HG02840 (cell line): ENCODE measurements at regions not wholly inside any gene's neighbourhood (a gene's known extent, or its start where the extent isn't known, plus 50 kb on each side); places are given as distances from the start of the nearest gene placed in this dataset.
"Not testable (repeated sequence)": the region's sequence is repeated elsewhere in the genome, so short reads cannot be mapped to it uniquely, and the experiment has no call there.

Experiments used
- ATAC-seq: cut with Tn5 transposase; IDR thresholded peaks from one replicate; pipeline ENCODE4 v1.9.1; 2021; ENCODE audit warnings: mild to moderate bottlenecking, moderate library complexity, moderate number of reproducible peaks; ENCODE audit not compliant: unreplicated experiment, low FRiP score

- not testable (repeated sequence) for ATAC-seq
Measured at GRCh38 chr5:18295696-18296095, 661.4 kb downstream of the TAF11L14 start.

GRCh38 chr5:18299166-18299565 lies 664.9 kb downstream of the TAF11L14 start:
- ATAC-seq: no peak

- ATAC-seq: peak; percentile 71
Measured at GRCh38 chr5:18305288-18305924, 671.1 kb downstream of the TAF11L14 start.

- ATAC-seq: no peak
Measured at GRCh38 chr5:18311266-18311665, 677.0 kb downstream of the TAF11L14 start.

- ATAC-seq: no peak
Measured at GRCh38 chr5:18312016-18312415, 677.8 kb downstream of the TAF11L14 start.

- ATAC-seq: no peak
Measured at GRCh38 chr5:18314192-18314778, 680.0 kb downstream of the TAF11L14 start.

GRCh38 chr5:18321262-18321942 lies 687.1 kb downstream of the TAF11L14 start:
- ATAC-seq: no peak

GRCh38 chr5:18323891-18324290 lies 689.6 kb downstream of the TAF11L14 start:
- no peak for ATAC-seq

GRCh38 chr5:18325431-18325830 lies 691.2 kb downstream of the TAF11L14 start:
- no peak for ATAC-seq

GRCh38 chr5:18329328-18329727 lies 695.1 kb downstream of the TAF11L14 start:
- ATAC-seq: no peak

- ATAC-seq: no peak
Measured at GRCh38 chr5:18333841-18334240, 699.6 kb downstream of the TAF11L14 start.

- no peak for ATAC-seq
Measured at GRCh38 chr5:18334949-18335348, 700.7 kb downstream of the TAF11L14 start.

- no peak for ATAC-seq
Measured at GRCh38 chr5:18354828-18355227, 720.6 kb downstream of the TAF11L14 start.

- ATAC-seq: no peak
Measured at GRCh38 chr5:18357486-18357885, 723.2 kb downstream of the TAF11L14 start.

- ATAC-seq: no peak
Measured at GRCh38 chr5:18366234-18366633, 732.0 kb downstream of the TAF11L14 start.

GRCh38 chr5:18370531-18370930 lies 736.3 kb downstream of the TAF11L14 start:
- ATAC-seq: no peak

- ATAC-seq: no peak
Measured at GRCh38 chr5:18375641-18376040, 741.4 kb downstream of the TAF11L14 start.

GRCh38 chr5:18378066-18378465 lies 743.8 kb downstream of the TAF11L14 start:
- no peak for ATAC-seq

GRCh38 chr5:18379189-18379588 lies 744.9 kb downstream of the TAF11L14 start:
- no peak for ATAC-seq

GRCh38 chr5:18380729-18381362 lies 746.6 kb downstream of the TAF11L14 start:
- no peak for ATAC-seq
